ENCODE measurements at regions not wholly inside any gene's neighbourhood (a gene's known extent, or its start where the extent isn't known, plus 50 kb on each side); places are given as distances from the start of the nearest gene placed in this dataset.

DNA sequence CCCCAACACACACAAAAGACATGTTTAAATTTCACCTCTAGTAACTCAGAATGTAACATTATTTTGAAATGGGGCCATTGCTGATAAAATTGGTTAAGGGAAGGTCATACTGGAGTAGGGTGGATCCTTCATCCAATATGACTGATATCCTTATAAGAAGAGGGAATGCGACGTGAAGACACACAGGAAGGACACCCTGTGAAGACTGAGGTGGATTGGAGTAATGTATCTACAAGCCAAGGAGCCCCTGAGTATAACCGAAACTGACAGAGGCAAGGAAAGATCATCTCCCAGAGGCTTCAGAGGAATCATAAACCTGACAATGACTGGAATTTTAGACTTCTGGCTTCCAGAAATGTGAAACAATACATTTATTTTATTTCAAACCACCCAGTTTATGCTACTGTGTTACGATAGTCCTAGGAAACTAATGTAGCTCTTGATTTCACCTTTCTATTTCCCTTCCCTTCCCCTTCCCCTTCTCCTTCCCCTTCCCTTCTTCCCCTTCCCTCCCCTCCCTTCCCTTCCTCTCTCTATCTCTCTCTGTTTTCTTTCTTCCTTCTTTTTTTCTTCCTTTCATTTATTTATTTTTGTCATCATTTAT lies 1775.4 kb downstream of the LRRC4C start:
- H3K9me3 ChIP-seq (ENCODE audit: control insufficient read depth in 2 of 2, low read length in 2 of 2), result peaks cover 0 to under 1% of the 10 kb centered on the region in 2 donors
- H3K9ac ChIP-seq (ENCODE audit: low read depth in 1 of 2, low read length in 2 of 2), result no peak overlapping the region
- H3K4me1 ChIP-seq (ENCODE audit: control insufficient read depth in 2 of 2, insufficient read depth in 2 of 2, low read length in 2 of 2), result no peaks in the 10 kb centered on the region
- H3K4me3 ChIP-seq (ENCODE audit: low read length in 2 of 2), result no peak overlapping the region
- H3K27me3 ChIP-seq (ENCODE audit: control insufficient read depth in 2 of 2, insufficient read depth in 2 of 2, low read length in 2 of 2), result no peaks in the 10 kb centered on the region
- H3K27ac ChIP-seq (ENCODE audit: low read depth in 2 of 2, low read length in 2 of 2), result no peak overlapping the region
- H3K36me3 ChIP-seq (ENCODE audit: control insufficient read depth in 2 of 2, insufficient read depth in 2 of 2, low read length in 2 of 2), result no peaks in the 10 kb centered on the region

DNA sequence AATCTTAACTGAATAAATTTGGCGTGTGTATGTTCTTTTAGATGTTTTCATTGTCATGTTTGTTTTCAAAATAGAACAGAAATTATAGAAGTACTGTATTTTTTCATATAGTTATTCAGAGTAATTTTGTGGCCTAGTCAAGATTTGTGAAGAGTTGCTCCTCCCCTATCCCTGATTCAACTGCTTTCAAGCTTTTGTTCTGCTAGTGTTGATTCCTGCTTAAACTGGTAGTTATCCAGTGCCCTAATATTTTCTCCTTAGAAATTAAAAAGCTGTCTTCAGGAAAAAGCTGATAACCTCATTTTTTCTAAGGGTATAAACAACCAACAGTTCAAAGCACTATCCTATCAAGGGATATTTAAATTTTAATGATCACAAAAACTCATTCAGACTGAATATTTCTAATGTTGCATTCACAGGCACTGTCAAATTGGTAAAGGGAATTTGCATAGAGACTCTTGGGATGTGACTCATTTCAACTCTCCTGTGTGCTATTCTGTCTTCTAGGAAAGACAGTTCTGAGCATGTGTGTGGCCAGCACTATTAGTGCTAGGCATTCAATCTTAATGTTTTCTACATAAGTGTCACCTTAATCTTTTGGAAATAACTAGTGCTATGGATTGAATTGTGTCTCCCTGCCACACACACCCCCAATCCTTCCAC lies 1776.0 kb downstream of the LRRC4C start:
- H3K9ac ChIP-seq (ENCODE audit: low read depth in 1 of 2, low read length in 2 of 2), result no peak overlapping the region
- H3K36me3 ChIP-seq (ENCODE audit: control insufficient read depth in 2 of 2, insufficient read depth in 2 of 2, low read length in 2 of 2), result no peaks in the 10 kb centered on the region
- H3K9me3 ChIP-seq (ENCODE audit: control insufficient read depth in 2 of 2, low read length in 2 of 2), result peaks cover 0 to 3% of the 10 kb centered on the region in 2 donors
- no peaks in the 10 kb centered on the region for H3K27me3 ChIP-seq (ENCODE audit: control insufficient read depth in 2 of 2, insufficient read depth in 2 of 2, low read length in 2 of 2)
- H3K4me3 ChIP-seq (ENCODE audit: low read length in 2 of 2), result no peak overlapping the region
- no peak overlapping the region for H3K27ac ChIP-seq (ENCODE audit: low read depth in 2 of 2, low read length in 2 of 2)
- no peaks in the 10 kb centered on the region for H3K4me1 ChIP-seq (ENCODE audit: control insufficient read depth in 2 of 2, insufficient read depth in 2 of 2, low read length in 2 of 2)

DNA sequence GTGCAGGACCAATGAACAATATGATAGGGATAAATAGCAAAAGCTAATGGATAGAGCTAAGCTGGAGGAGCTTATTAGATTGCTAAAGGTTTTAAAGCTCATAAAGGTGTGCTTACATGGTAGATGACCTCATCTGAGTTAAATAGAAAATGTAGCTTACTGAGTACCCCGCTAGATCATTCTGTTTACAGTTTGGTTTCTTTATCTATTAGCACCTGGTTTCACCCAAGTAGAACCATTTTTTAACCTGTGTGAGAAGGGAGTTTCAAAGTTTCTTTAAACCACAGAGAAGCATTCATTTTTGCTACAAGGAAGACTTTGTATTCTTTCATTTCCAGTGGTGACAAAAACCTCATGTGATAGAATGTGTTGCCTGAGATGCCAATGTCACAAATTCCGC lies 1778.0 kb downstream of the LRRC4C start:
- Histone ChIP-seq H3K36me3 (ENCODE audit: control insufficient read depth in 2 of 2, insufficient read depth in 2 of 2, low read length in 2 of 2) (no peaks in the 10 kb centered on the region), H3K27ac (ENCODE audit: low read depth in 2 of 2, low read length in 2 of 2) (no peak overlapping the region), H3K27me3 (ENCODE audit: control insufficient read depth in 2 of 2, insufficient read depth in 2 of 2, low read length in 2 of 2) (no peaks in the 10 kb centered on the region), H3K9me3 (ENCODE audit: control insufficient read depth in 2 of 2, low read length in 2 of 2) (peaks cover 0 to 3% of the 10 kb centered on the region in 2 donors), H3K4me1 (ENCODE audit: control insufficient read depth in 2 of 2, insufficient read depth in 2 of 2, low read length in 2 of 2) (no peaks in the 10 kb centered on the region), H3K4me3 (ENCODE audit: low read length in 2 of 2) (no peak overlapping the region), H3K9ac (ENCODE audit: low read depth in 1 of 2, low read length in 2 of 2) (no peak overlapping the region)

DNA sequence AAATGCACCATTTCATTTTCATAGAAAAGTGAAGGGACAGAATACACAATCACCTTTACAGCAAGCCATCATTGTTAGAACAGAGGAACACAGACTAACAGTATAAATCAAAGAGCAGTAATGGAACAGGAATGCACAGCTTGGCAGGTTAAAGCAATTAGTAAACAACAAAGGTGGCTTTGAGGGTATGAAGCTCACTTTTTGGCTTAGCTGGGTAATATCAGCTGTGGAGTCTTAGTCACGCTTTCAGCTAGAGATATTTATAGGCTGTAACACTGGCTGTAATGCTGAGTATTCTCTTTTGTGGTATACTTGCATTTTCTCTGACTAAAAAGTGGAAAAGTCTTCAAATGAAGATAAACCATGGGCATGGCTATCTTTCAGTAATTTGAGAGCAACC lies 1780.5 kb downstream of the LRRC4C start:
- H3K9ac ChIP-seq (ENCODE audit: low read depth in 1 of 2, low read length in 2 of 2), result no peak overlapping the region

DNA sequence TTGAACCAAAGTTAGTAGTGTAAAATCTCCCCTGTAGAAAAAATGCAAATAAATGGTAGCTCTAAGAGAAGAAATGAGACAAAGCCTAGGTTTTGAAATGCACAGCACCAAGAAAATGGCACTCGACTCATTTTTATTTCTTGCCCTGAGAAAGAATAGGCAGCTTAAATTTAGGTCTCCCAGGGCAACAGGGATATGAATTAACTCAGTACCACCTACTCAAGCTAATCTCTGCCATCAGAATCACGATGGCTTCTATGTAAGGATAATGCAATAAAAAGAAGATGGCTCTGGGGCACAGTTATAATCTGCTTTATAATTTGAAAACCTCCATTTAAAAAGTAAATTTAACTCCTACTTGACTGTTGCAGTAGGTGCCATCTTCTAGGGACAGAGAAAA lies 1784.3 kb downstream of the LRRC4C start:
- Histone ChIP-seq H3K9me3 (ENCODE audit: control insufficient read depth in 2 of 2, low read length in 2 of 2) (peaks cover 0 to 3% of the 10 kb centered on the region in 2 donors), H3K27ac (ENCODE audit: low read depth in 2 of 2, low read length in 2 of 2) (no peak overlapping the region), H3K4me3 (ENCODE audit: low read length in 2 of 2) (no peak overlapping the region), H3K27me3 (ENCODE audit: control insufficient read depth in 2 of 2, insufficient read depth in 2 of 2, low read length in 2 of 2) (no peaks in the 10 kb centered on the region), H3K36me3 (ENCODE audit: control insufficient read depth in 2 of 2, insufficient read depth in 2 of 2, low read length in 2 of 2) (no peaks in the 10 kb centered on the region), H3K9ac (ENCODE audit: low read depth in 1 of 2, low read length in 2 of 2) (no peak overlapping the region), H3K4me1 (ENCODE audit: control insufficient read depth in 2 of 2, insufficient read depth in 2 of 2, low read length in 2 of 2) (no peaks in the 10 kb centered on the region)

More for the DNA sequence above, 1780.5 kb downstream of the LRRC4C start:
- Histone ChIP-seq H3K9me3 (ENCODE audit: control insufficient read depth in 2 of 2, low read length in 2 of 2) (peaks cover 0 to 3% of the 10 kb centered on the region in 2 donors), H3K4me1 (ENCODE audit: control insufficient read depth in 2 of 2, insufficient read depth in 2 of 2, low read length in 2 of 2) (no peaks in the 10 kb centered on the region), H3K27ac (ENCODE audit: low read depth in 2 of 2, low read length in 2 of 2) (no peak overlapping the region), H3K36me3 (ENCODE audit: control insufficient read depth in 2 of 2, insufficient read depth in 2 of 2, low read length in 2 of 2) (no peaks in the 10 kb centered on the region), H3K4me3 (ENCODE audit: low read length in 2 of 2) (no peak overlapping the region), H3K27me3 (ENCODE audit: control insufficient read depth in 2 of 2, insufficient read depth in 2 of 2, low read length in 2 of 2) (no peaks in the 10 kb centered on the region)

DNA sequence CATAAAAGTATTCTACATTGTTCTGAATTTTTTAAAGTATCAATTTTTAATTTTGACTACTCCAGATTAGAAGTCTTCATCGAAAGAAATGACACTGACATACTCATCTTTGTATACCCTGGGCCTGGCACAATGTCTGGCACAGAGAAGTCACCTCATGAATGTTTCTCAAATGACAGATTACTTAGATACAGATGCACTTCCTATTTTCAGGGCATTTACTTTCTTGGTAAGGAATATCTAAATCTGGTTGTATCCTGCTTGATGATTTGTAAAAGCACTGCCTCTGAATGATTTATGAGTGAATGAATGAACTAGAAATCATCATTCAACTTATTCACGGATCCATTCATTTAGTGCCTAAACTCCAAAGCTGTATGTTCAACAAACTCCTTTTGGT lies 1784.7 kb downstream of the LRRC4C start:
- no peaks in the 10 kb centered on the region for H3K27me3 ChIP-seq (ENCODE audit: control insufficient read depth in 2 of 2, insufficient read depth in 2 of 2, low read length in 2 of 2)
- peaks cover 0 to 3% of the 10 kb centered on the region in 2 donors for H3K9me3 ChIP-seq (ENCODE audit: control insufficient read depth in 2 of 2, low read length in 2 of 2)
- H3K27ac ChIP-seq (ENCODE audit: low read depth in 2 of 2, low read length in 2 of 2), result no peak overlapping the region
- H3K36me3 ChIP-seq (ENCODE audit: control insufficient read depth in 2 of 2, insufficient read depth in 2 of 2, low read length in 2 of 2), result no peaks in the 10 kb centered on the region
- no peak overlapping the region for H3K9ac ChIP-seq (ENCODE audit: low read depth in 1 of 2, low read length in 2 of 2)
- no peak overlapping the region for H3K4me3 ChIP-seq (ENCODE audit: low read length in 2 of 2)
- H3K4me1 ChIP-seq (ENCODE audit: control insufficient read depth in 2 of 2, insufficient read depth in 2 of 2, low read length in 2 of 2), result no peaks in the 10 kb centered on the region

DNA sequence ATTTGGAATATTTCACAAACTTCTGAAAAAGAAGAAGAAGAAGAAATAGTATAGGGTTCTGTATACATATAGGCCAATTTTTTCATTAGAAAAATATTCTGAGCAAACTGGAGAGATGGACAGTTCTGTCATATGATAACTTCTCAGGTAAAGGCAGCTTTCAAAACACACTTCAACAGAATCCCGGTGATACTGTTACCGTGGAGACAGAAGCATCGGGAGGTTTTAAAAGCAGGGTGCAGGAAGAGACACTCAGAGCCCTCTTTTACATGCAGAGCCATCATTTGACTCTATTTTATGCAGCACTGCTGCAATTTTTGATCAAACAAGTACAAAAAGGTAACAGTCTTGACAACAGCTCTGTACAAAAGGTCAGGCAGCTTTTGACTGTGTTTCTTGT lies 1785.4 kb downstream of the LRRC4C start:
- no peak overlapping the region for H3K27ac ChIP-seq (ENCODE audit: low read depth in 2 of 2, low read length in 2 of 2)
- H3K9ac ChIP-seq (ENCODE audit: low read depth in 1 of 2, low read length in 2 of 2), result no peak overlapping the region
- H3K36me3 ChIP-seq (ENCODE audit: control insufficient read depth in 2 of 2, insufficient read depth in 2 of 2, low read length in 2 of 2), result no peaks in the 10 kb centered on the region
- no peaks in the 10 kb centered on the region for H3K27me3 ChIP-seq (ENCODE audit: control insufficient read depth in 2 of 2, insufficient read depth in 2 of 2, low read length in 2 of 2)
- H3K9me3 ChIP-seq (ENCODE audit: control insufficient read depth in 2 of 2, low read length in 2 of 2), result peaks cover 0 to 2% of the 10 kb centered on the region in 2 donors
- H3K4me1 ChIP-seq (ENCODE audit: control insufficient read depth in 2 of 2, insufficient read depth in 2 of 2, low read length in 2 of 2), result no peaks in the 10 kb centered on the region
- no peak overlapping the region for H3K4me3 ChIP-seq (ENCODE audit: low read length in 2 of 2)

DNA sequence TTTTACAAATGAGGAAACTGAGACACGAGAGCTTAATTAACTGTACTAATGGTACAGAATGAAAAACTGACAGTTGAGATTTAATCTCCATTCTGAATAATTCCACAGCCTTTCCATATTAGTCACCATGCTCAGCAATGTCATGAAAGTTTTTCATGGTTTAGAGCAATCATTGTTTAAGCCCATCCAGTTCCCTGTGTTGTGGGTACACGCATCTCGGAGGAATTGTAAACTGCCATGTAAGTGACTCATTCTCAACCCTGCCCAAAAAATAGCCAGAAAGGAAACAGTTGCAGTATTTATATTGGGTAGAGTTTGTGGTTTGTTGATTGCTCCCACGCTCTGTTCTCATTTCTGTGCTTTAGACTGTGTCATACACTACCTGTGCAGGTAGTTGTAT lies 1790.8 kb downstream of the LRRC4C start:
- Histone ChIP-seq H3K4me1 (ENCODE audit: control insufficient read depth in 2 of 2, insufficient read depth in 2 of 2, low read length in 2 of 2) (no peaks in the 10 kb centered on the region), H3K9me3 (ENCODE audit: control insufficient read depth in 2 of 2, low read length in 2 of 2) (peaks cover 0 to 2% of the 10 kb centered on the region in 2 donors), H3K4me3 (ENCODE audit: low read length in 2 of 2) (no peak overlapping the region), H3K27me3 (ENCODE audit: control insufficient read depth in 2 of 2, insufficient read depth in 2 of 2, low read length in 2 of 2) (no peaks in the 10 kb centered on the region), H3K36me3 (ENCODE audit: control insufficient read depth in 2 of 2, insufficient read depth in 2 of 2, low read length in 2 of 2) (no peaks in the 10 kb centered on the region), H3K9ac (ENCODE audit: low read depth in 1 of 2, low read length in 2 of 2) (no peak overlapping the region), H3K27ac (ENCODE audit: low read depth in 2 of 2, low read length in 2 of 2) (no peak overlapping the region)

DNA sequence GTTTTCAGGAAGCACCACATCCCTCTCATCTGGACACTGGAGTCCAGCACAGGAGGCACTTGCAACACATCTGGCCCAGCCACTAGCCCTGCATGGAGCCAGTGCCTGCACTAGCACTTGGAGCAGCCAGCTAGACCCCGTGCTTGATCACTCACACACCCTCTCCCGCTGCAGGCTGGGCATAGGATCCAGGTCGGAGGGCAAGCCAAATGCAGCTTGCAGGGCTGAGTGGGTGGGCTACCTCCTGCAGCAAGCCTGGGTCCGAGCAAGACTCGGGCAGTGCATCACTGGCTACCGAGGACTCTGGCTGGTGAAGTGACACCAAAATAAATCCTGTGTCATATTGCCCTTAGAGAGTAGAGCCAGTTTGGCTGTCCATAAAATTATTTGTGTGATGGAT lies 1795.4 kb downstream of the LRRC4C start:
- no peaks in the 10 kb centered on the region for H3K4me1 ChIP-seq (ENCODE audit: control insufficient read depth in 2 of 2, insufficient read depth in 2 of 2, low read length in 2 of 2)
- H3K27ac ChIP-seq (ENCODE audit: low read depth in 2 of 2, low read length in 2 of 2), result no peak overlapping the region
- H3K36me3 ChIP-seq (ENCODE audit: control insufficient read depth in 2 of 2, insufficient read depth in 2 of 2, low read length in 2 of 2), result no peaks in the 10 kb centered on the region
- no peak overlapping the region for H3K9ac ChIP-seq (ENCODE audit: low read depth in 1 of 2, low read length in 2 of 2)
- H3K4me3 ChIP-seq (ENCODE audit: low read length in 2 of 2), result no peak overlapping the region
- peaks cover 0 to 2% of the 10 kb centered on the region in 2 donors for H3K9me3 ChIP-seq (ENCODE audit: control insufficient read depth in 2 of 2, low read length in 2 of 2)
- no peaks in the 10 kb centered on the region for H3K27me3 ChIP-seq (ENCODE audit: control insufficient read depth in 2 of 2, insufficient read depth in 2 of 2, low read length in 2 of 2)

DNA sequence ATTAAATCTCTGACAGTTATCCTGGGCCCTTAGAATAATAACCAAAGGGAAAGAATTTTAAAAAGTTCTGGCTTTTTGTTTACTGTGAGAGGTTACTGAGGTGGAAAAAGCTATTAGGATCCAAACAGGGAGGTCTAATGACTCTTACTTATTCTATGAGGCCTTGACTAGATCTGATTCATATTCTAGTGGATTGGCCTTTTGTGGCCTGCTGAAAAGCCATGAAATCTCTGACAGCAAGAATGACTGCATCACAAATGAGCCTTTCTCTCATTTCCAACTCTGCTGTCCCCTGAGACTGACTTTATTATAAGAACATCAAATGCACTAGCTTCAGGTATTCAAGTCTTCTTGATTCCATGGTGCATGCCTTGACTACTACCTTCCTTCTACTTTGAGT lies 1797.6 kb downstream of the LRRC4C start:
- no peaks in the 10 kb centered on the region for H3K36me3 ChIP-seq (ENCODE audit: control insufficient read depth in 2 of 2, insufficient read depth in 2 of 2, low read length in 2 of 2)

More for the DNA sequence above, 1797.6 kb downstream of the LRRC4C start:
- Histone ChIP-seq H3K27me3 (ENCODE audit: control insufficient read depth in 2 of 2, insufficient read depth in 2 of 2, low read length in 2 of 2) (no peaks in the 10 kb centered on the region), H3K9ac (ENCODE audit: low read depth in 1 of 2, low read length in 2 of 2) (no peak overlapping the region), H3K9me3 (ENCODE audit: control insufficient read depth in 2 of 2, low read length in 2 of 2) (peaks cover 0 to 2% of the 10 kb centered on the region in 2 donors), H3K4me1 (ENCODE audit: control insufficient read depth in 2 of 2, insufficient read depth in 2 of 2, low read length in 2 of 2) (no peaks in the 10 kb centered on the region), H3K4me3 (ENCODE audit: low read length in 2 of 2) (no peak overlapping the region), H3K27ac (ENCODE audit: low read depth in 2 of 2, low read length in 2 of 2) (no peak overlapping the region)

All from mucosa of rectum (tissue), 2 donors.